ENCODE measurements at regions not wholly inside any gene's neighbourhood (a gene's known extent, or its start where the extent isn't known, plus 50 kb on each side); places are given as distances from the start of the nearest gene placed in this dataset.
"Not testable (repeated sequence)": the region's sequence is repeated elsewhere in the genome, so short reads cannot be mapped to it uniquely, and the experiment has no call there.

- H3K27me3 ChIP-seq (replicated peaks in 1 of 2; ENCODE audit: control insufficient read depth in 2 of 2, extremely low read depth in 1 of 2, insufficient read depth in 2 of 2, low read length in 1 of 2): no peaks in the 10 kb centered on the region
- H3K27ac ChIP-seq (ENCODE audit: low read length): no peak overlapping the region
- no peak overlapping the region for H3K27ac Mint-ChIP-seq
- no peaks in the 10 kb centered on the region for H3K36me3 Mint-ChIP-seq
- no peak for DNase-seq
- no peak overlapping the region for H3K4me3 Mint-ChIP-seq
- no peaks in the 10 kb centered on the region for H3K27me3 Mint-ChIP-seq
- no peaks in the 10 kb centered on the region for H3K36me3 ChIP-seq (ENCODE audit: control insufficient read depth in 2 of 2, extremely low read depth in 1 of 2, insufficient read depth in 1 of 2, low read length in 1 of 2)
- H3K9me3 ChIP-seq: no peaks in the 10 kb centered on the region
- ChIA-PET CTCF (no interaction called here), POLR2A (no interaction called here)
- ATAC-seq (replicated peaks in 1 of 4): no peak
- no peak overlapping the region for H3K4me3 ChIP-seq (ENCODE audit: control insufficient read depth in 1 of 2, extremely low read depth in 1 of 2, low read length in 1 of 2)
- H3K9me3 Mint-ChIP-seq: peaks cover 5 to 11% (median 7%) of the 10 kb centered on the region in 3 donors
- no peaks in the 10 kb centered on the region for H3K4me1 ChIP-seq (ENCODE audit: control insufficient read depth in 1 of 2, extremely low read depth in 1 of 2, insufficient read depth in 2 of 2, low read length in 2 of 2)
- WGBS (ENCODE audit: insufficient coverage): no CpG with 5 or more reads among the region's 4 CpGs
- H3K4me1 Mint-ChIP-seq: no peaks in the 10 kb centered on the region
Measured at GRCh38 chr3:75896265-75896664, 110.9 kb upstream of the ZNF717 start.

DNA sequence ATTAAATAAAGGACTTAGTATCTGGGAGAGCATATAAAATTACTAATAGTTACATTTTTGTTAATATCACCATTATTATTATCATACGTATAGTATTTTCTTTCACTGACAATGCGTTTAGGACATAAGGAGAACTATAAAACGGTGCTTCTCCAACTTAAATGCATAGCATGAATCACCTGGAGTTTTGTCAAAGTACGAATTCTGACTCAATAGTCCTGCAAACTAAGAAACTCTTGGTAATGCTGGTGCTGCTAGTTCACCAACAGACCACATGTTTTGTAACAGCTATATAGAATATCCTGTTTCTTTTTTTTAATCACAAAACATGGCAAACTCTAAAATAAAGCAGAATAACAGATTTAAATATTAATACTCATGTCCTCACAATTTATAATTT, 116.1 kb upstream of the ZNF717 start:
- H3K9me3 ChIP-seq; H3K27me3 Mint-ChIP-seq; H3K27ac Mint-ChIP-seq; POLR2A ChIA-PET; H3K27ac ChIP-seq (ENCODE audit: low read length); H3K36me3 Mint-ChIP-seq; H3K4me1 ChIP-seq (ENCODE audit: control insufficient read depth in 1 of 2, extremely low read depth in 1 of 2, insufficient read depth in 2 of 2, low read length in 2 of 2); H3K4me1 Mint-ChIP-seq; H3K4me3 Mint-ChIP-seq; H3K36me3 ChIP-seq (ENCODE audit: control insufficient read depth in 2 of 2, extremely low read depth in 1 of 2, insufficient read depth in 1 of 2, low read length in 1 of 2); DNase-seq; ATAC-seq (replicated peaks in 1 of 4); CTCF ChIA-PET; H3K4me3 ChIP-seq (ENCODE audit: control insufficient read depth in 1 of 2, extremely low read depth in 1 of 2, low read length in 1 of 2); H3K27me3 ChIP-seq (replicated peaks in 1 of 2; ENCODE audit: control insufficient read depth in 2 of 2, extremely low read depth in 1 of 2, insufficient read depth in 2 of 2, low read length in 1 of 2): not testable (repeated sequence)
- H3K9me3 Mint-ChIP-seq: peaks cover 0 to 12% (median 5%) of the 10 kb centered on the region in 3 donors
- 57% methylated on average over 1 of the region's 4 CpGs for WGBS (ENCODE audit: insufficient coverage)

DNA sequence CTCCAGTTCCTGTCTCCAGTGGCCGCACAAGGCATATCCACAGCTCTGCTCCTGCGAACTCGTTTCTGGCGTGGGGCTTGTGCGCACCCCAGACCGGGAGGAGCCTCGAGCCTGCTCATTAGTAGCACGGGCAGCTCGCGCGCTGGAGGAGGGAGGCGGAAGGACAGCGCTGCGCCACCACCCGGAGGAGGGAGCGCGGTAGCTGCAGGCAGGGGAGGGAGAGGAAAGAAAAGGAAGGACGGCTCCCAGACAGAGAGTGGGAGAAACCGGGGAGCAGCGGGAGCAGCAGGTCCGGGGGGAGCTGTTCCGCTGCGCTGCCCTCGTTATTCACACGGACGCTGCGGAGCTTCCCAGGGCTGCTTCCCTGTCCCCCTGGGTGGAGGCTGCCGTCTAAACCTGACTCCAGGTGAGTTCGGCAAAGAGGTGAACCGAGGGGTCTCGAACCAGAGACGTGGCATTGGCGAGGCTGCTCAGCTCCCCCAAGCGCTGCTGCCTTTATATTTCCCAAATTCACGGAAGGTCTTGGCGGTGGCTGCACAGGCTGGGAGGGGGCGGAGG, 121.3 kb upstream of the ZNF717 start:
- WGBS (ENCODE audit: insufficient coverage): 8% methylated on average over 31 of the region's 37 CpGs
- DNase-seq: no peak
- Histone ChIP-seq H3K36me3 (ENCODE audit: control insufficient read depth in 2 of 2, extremely low read depth in 1 of 2, insufficient read depth in 1 of 2, low read length in 1 of 2) (no peaks in the 10 kb centered on the region), H3K27me3 (replicated peaks in 1 of 2; ENCODE audit: control insufficient read depth in 2 of 2, extremely low read depth in 1 of 2, insufficient read depth in 2 of 2, low read length in 1 of 2) (peaks cover 2 to 6% of the 10 kb centered on the region in 2 experiments), H3K4me1 (ENCODE audit: control insufficient read depth in 1 of 2, extremely low read depth in 1 of 2, insufficient read depth in 2 of 2, low read length in 2 of 2) (no peaks in the 10 kb centered on the region), H3K27ac (ENCODE audit: low read length) (no peak overlapping the region), H3K9me3 (no peaks in the 10 kb centered on the region), H3K4me3 (ENCODE audit: control insufficient read depth in 1 of 2, extremely low read depth in 1 of 2, low read length in 1 of 2) (no peak overlapping the region)
- ChIA-PET POLR2A (no interaction called here), CTCF (no interaction called here)
- no peak for ATAC-seq (replicated peaks in 1 of 4)
- Mint-ChIP-seq H3K27me3 (peaks cover 5 to 6% of the 10 kb centered on the region in 2 donors), H3K4me3 (no peak overlapping the region), H3K9me3 (peaks cover 0 to 16% (median 9%) of the 10 kb centered on the region in 3 donors), H3K36me3 (no peaks in the 10 kb centered on the region), H3K4me1 (no peaks in the 10 kb centered on the region), H3K27ac (no peak overlapping the region)

- Mint-ChIP-seq H3K9me3 (peaks cover 4 to 24% (median 11%) of the 10 kb centered on the region in 3 donors), H3K36me3 (no peaks in the 10 kb centered on the region), H3K4me3 (no peak overlapping the region), H3K27me3 (no peaks in the 10 kb centered on the region), H3K27ac (no peak overlapping the region), H3K4me1 (no peaks in the 10 kb centered on the region)
- ChIA-PET CTCF (no interaction called here), POLR2A (no interaction called here)
- no peak for ATAC-seq (replicated peaks in 1 of 4)
- H3K36me3 ChIP-seq (ENCODE audit: control insufficient read depth in 2 of 2, extremely low read depth in 1 of 2, insufficient read depth in 1 of 2, low read length in 1 of 2): no peaks in the 10 kb centered on the region
- no peaks in the 10 kb centered on the region for H3K4me1 ChIP-seq (ENCODE audit: control insufficient read depth in 1 of 2, extremely low read depth in 1 of 2, insufficient read depth in 2 of 2, low read length in 2 of 2)
- H3K27ac ChIP-seq (ENCODE audit: low read length): no peak overlapping the region
- no peak overlapping the region for H3K4me3 ChIP-seq (ENCODE audit: control insufficient read depth in 1 of 2, extremely low read depth in 1 of 2, low read length in 1 of 2)
- no peak for DNase-seq
- no peaks in the 10 kb centered on the region for H3K27me3 ChIP-seq (replicated peaks in 1 of 2; ENCODE audit: control insufficient read depth in 2 of 2, extremely low read depth in 1 of 2, insufficient read depth in 2 of 2, low read length in 1 of 2)
- WGBS (ENCODE audit: insufficient coverage): no CpG with 5 or more reads among the region's 2 CpGs
- H3K9me3 ChIP-seq: no peaks in the 10 kb centered on the region
Measured at GRCh38 chr3:75913800-75914350, 128.5 kb upstream of the ZNF717 start.

GRCh38 chr3:75914741-75915140, 129.4 kb upstream of the ZNF717 start:
- H3K4me1 ChIP-seq (ENCODE audit: control insufficient read depth in 1 of 2, extremely low read depth in 1 of 2, insufficient read depth in 2 of 2, low read length in 2 of 2); H3K27ac ChIP-seq (ENCODE audit: low read length); H3K27me3 Mint-ChIP-seq; H3K36me3 Mint-ChIP-seq; POLR2A ChIA-PET; CTCF ChIA-PET; H3K27ac Mint-ChIP-seq; H3K27me3 ChIP-seq (replicated peaks in 1 of 2; ENCODE audit: control insufficient read depth in 2 of 2, extremely low read depth in 1 of 2, insufficient read depth in 2 of 2, low read length in 1 of 2); DNase-seq; H3K4me1 Mint-ChIP-seq; H3K4me3 Mint-ChIP-seq; H3K9me3 ChIP-seq; H3K4me3 ChIP-seq (ENCODE audit: control insufficient read depth in 1 of 2, extremely low read depth in 1 of 2, low read length in 1 of 2); H3K36me3 ChIP-seq (ENCODE audit: control insufficient read depth in 2 of 2, extremely low read depth in 1 of 2, insufficient read depth in 1 of 2, low read length in 1 of 2); ATAC-seq (replicated peaks in 1 of 4): not testable (repeated sequence)
- H3K9me3 Mint-ChIP-seq: peaks cover 5 to 31% (median 11%) of the 10 kb centered on the region in 3 donors
- WGBS (ENCODE audit: insufficient coverage): no CpG with 5 or more reads among the region's 3 CpGs

DNA sequence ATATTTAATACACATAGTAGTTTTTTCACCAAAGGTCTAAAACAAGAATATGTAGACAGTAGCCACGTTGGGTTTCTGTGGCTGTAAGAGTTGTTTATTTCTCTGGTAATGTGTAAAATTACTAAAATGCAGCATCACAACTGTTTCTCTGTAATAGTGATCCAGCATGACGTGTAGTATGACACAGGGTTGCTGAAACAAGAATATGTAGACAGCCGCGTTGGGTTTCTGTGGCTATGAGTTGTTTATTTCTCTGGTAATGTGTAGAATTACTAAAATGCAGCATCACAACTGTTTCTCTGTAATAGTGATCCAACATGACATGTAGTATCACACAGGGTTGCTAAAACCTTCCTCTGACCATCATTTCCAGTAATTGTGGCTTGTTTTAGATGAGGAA, 153.6 kb upstream of the ZNF717 start:
- Histone ChIP-seq H3K4me3 (ENCODE audit: control insufficient read depth in 1 of 2, extremely low read depth in 1 of 2, low read length in 1 of 2) (no peak overlapping the region), H3K27me3 (replicated peaks in 1 of 2; ENCODE audit: control insufficient read depth in 2 of 2, extremely low read depth in 1 of 2, insufficient read depth in 2 of 2, low read length in 1 of 2) (no peaks in the 10 kb centered on the region), H3K27ac (ENCODE audit: low read length) (no peak overlapping the region), H3K9me3 (no peaks in the 10 kb centered on the region), H3K36me3 (ENCODE audit: control insufficient read depth in 2 of 2, extremely low read depth in 1 of 2, insufficient read depth in 1 of 2, low read length in 1 of 2) (no peaks in the 10 kb centered on the region), H3K4me1 (ENCODE audit: control insufficient read depth in 1 of 2, extremely low read depth in 1 of 2, insufficient read depth in 2 of 2, low read length in 2 of 2) (no peaks in the 10 kb centered on the region)
- Mint-ChIP-seq H3K36me3 (no peaks in the 10 kb centered on the region), H3K9me3 (peaks cover 3 to 14% (median 4%) of the 10 kb centered on the region in 3 donors), H3K4me1 (no peaks in the 10 kb centered on the region), H3K27ac (no peak overlapping the region), H3K4me3 (no peak overlapping the region), H3K27me3 (no peaks in the 10 kb centered on the region)
- POLR2A ChIA-PET: no interaction called here
- CTCF ChIA-PET: no interaction called here
- ATAC-seq (replicated peaks in 1 of 4) (no peak), DNase-seq (no peak)
- 40% methylated on average over 1 of the region's 4 CpGs for WGBS (ENCODE audit: insufficient coverage)

GRCh38 chr3:75951941-75952340, 166.6 kb upstream of the ZNF717 start:
- H3K9me3 ChIP-seq: no peaks in the 10 kb centered on the region
- H3K27ac Mint-ChIP-seq: no peak overlapping the region
- no peak for ATAC-seq (replicated peaks in 1 of 4)
- no peaks in the 10 kb centered on the region for H3K36me3 Mint-ChIP-seq
- no peak overlapping the region for H3K27ac ChIP-seq (ENCODE audit: low read length)
- ChIA-PET CTCF (no interaction called here), POLR2A (no interaction called here)
- peaks cover 3 to 14% (median 13%) of the 10 kb centered on the region in 3 donors for H3K9me3 Mint-ChIP-seq
- H3K27me3 Mint-ChIP-seq: no peaks in the 10 kb centered on the region
- H3K4me3 ChIP-seq (ENCODE audit: control insufficient read depth in 1 of 2, extremely low read depth in 1 of 2, low read length in 1 of 2): no peak overlapping the region
- no peaks in the 10 kb centered on the region for H3K27me3 ChIP-seq (replicated peaks in 1 of 2; ENCODE audit: control insufficient read depth in 2 of 2, extremely low read depth in 1 of 2, insufficient read depth in 2 of 2, low read length in 1 of 2)
- no peaks in the 10 kb centered on the region for H3K4me1 ChIP-seq (ENCODE audit: control insufficient read depth in 1 of 2, extremely low read depth in 1 of 2, insufficient read depth in 2 of 2, low read length in 2 of 2)
- H3K4me1 Mint-ChIP-seq: no peaks in the 10 kb centered on the region
- H3K4me3 Mint-ChIP-seq: no peak overlapping the region
- DNase-seq: no peak
- no peaks in the 10 kb centered on the region for H3K36me3 ChIP-seq (ENCODE audit: control insufficient read depth in 2 of 2, extremely low read depth in 1 of 2, insufficient read depth in 1 of 2, low read length in 1 of 2)
